Gastroesophageal sphincter (tissue), 3 donors: ENCODE measurements at regions not wholly inside any gene's neighbourhood (a gene's known extent, or its start where the extent isn't known, plus 50 kb on each side); places are given as distances from the start of the nearest gene placed in this dataset.

Source experiments
- CTCF ChIP-seq, 4 experiments: fragments of 200-600 bp in 2 of 4; fragments of 450-650 bp in 2 of 4; sonication (generic) in 1 of 4; IDR thresholded peaks; one replicate each; pipeline ENCODE4 v1.5.1; 2017 to 2019; ENCODE audit warnings: antibody characterized with exemption in 4 of 4, mild to moderate bottlenecking in 2 of 4, moderate library complexity in 2 of 4
- EP300 ChIP-seq: sonication (generic); formaldehyde crosslinking; IDR thresholded peaks from one replicate; pipeline ENCODE4 v1.6.1; 2017; ENCODE audit warnings: antibody characterized with exemption, mild to moderate bottlenecking

- no peak for TF ChIP-seq EP300
- TF ChIP-seq CTCF (IDR thresholded peaks at IDR 0.05) = no peak
These were observed 69.1 kb upstream of the FOXP2 start for GRCh38 chr7:114345494-114345893.
